ENCODE measurements at regions not wholly inside any gene's neighbourhood (a gene's known extent, or its start where the extent isn't known, plus 50 kb on each side); places are given as distances from the start of the nearest gene placed in this dataset.

DNA sequence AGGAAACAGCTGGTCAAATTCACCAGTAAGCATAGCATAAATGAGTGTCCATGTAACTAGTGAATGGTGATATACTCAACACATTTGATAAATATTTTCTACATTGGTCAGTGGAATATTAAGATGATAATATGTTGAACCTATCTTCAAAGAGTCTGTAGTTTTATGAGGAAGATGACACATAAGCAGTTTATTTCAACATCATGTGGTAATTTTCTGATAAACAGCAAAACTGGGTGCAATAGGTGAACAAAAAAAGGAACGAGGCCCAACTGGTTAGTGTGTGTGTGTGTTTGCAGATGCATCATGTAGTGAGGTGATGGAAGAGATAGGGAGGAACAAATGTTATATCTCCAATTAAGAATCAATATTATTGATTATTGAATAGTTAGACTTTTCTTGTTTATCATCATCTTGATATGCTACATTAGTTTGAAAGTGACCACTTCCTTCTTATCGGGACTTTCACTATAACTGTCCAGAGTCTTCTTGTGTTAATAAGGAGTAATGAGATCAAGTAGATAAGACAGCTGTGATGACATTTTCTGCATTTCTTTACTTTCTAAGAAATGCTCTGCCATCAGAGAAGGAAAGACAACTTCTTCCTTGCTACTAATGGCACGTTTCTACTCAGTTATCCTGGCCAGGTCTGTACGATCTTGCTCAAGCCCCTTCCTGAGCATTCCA is 270.7 kb downstream of the ETS1 start:
- TF ChIP-seq EZH2 (IDR thresholded peaks at IDR 0.05; ENCODE audit: low read depth, unreplicated experiment) (no peak), JUNB (IDR thresholded peaks at IDR 0.05; ENCODE audit: unreplicated experiment) (no peak), CREB1 (CRISPR knock-in tag; IDR thresholded peaks at IDR 0.05; ENCODE audit: low read depth) (no peak), POLR2AphosphoS5 (IDR thresholded peaks at IDR 0.05; ENCODE audit: low read depth) (no peak), EZH2phosphoT487 (IDR thresholded peaks at IDR 0.05; ENCODE audit: unreplicated experiment) (no peak)
- TF ChIP-seq, protein P1, sequence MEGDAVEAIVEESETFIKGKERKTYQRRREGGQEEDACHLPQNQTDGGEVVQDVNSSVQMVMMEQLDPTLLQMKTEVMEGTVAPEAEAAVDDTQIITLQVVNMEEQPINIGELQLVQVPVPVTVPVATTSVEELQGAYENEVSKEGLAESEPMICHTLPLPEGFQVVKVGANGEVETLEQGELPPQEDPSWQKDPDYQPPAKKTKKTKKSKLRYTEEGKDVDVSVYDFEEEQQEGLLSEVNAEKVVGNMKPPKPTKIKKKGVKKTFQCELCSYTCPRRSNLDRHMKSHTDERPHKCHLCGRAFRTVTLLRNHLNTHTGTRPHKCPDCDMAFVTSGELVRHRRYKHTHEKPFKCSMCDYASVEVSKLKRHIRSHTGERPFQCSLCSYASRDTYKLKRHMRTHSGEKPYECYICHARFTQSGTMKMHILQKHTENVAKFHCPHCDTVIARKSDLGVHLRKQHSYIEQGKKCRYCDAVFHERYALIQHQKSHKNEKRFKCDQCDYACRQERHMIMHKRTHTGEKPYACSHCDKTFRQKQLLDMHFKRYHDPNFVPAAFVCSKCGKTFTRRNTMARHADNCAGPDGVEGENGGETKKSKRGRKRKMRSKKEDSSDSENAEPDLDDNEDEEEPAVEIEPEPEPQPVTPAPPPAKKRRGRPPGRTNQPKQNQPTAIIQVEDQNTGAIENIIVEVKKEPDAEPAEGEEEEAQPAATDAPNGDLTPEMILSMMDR (conservative IDR thresholded peaks at IDR 0.05; ENCODE audit: low read depth in 2 of 2): no peak
- TF ChIP-seq, protein P2, sequence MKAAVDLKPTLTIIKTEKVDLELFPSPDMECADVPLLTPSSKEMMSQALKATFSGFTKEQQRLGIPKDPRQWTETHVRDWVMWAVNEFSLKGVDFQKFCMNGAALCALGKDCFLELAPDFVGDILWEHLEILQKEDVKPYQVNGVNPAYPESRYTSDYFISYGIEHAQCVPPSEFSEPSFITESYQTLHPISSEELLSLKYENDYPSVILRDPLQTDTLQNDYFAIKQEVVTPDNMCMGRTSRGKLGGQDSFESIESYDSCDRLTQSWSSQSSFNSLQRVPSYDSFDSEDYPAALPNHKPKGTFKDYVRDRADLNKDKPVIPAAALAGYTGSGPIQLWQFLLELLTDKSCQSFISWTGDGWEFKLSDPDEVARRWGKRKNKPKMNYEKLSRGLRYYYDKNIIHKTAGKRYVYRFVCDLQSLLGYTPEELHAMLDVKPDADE (IDR thresholded peaks at IDR 0.05): no peak
- TF ChIP-seq, protein P3, sequence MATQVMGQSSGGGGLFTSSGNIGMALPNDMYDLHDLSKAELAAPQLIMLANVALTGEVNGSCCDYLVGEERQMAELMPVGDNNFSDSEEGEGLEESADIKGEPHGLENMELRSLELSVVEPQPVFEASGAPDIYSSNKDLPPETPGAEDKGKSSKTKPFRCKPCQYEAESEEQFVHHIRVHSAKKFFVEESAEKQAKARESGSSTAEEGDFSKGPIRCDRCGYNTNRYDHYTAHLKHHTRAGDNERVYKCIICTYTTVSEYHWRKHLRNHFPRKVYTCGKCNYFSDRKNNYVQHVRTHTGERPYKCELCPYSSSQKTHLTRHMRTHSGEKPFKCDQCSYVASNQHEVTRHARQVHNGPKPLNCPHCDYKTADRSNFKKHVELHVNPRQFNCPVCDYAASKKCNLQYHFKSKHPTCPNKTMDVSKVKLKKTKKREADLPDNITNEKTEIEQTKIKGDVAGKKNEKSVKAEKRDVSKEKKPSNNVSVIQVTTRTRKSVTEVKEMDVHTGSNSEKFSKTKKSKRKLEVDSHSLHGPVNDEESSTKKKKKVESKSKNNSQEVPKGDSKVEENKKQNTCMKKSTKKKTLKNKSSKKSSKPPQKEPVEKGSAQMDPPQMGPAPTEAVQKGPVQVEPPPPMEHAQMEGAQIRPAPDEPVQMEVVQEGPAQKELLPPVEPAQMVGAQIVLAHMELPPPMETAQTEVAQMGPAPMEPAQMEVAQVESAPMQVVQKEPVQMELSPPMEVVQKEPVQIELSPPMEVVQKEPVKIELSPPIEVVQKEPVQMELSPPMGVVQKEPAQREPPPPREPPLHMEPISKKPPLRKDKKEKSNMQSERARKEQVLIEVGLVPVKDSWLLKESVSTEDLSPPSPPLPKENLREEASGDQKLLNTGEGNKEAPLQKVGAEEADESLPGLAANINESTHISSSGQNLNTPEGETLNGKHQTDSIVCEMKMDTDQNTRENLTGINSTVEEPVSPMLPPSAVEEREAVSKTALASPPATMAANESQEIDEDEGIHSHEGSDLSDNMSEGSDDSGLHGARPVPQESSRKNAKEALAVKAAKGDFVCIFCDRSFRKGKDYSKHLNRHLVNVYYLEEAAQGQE (IDR thresholded peaks at IDR 0.05; ENCODE audit: unreplicated experiment): no peak

Data from GM23338 (cell line).